Thyroid gland (tissue), 4 donors: ENCODE measurements at regions not wholly inside any gene's neighbourhood (a gene's known extent, or its start where the extent isn't known, plus 50 kb on each side); places are given as distances from the start of the nearest gene placed in this dataset.

Source experiments
- CTCF ChIP-seq, 6 experiments: fragments of 200-600 bp in 3 of 6; fragments of 450-650 bp in 3 of 6; sonication (generic) in 3 of 6; IDR thresholded peaks; one replicate each; pipeline ENCODE4 v1.5.1; 2016 to 2019; ENCODE audit warnings: antibody characterized with exemption in 6 of 6, mild to moderate bottlenecking in 2 of 6, inconsistent platforms in 1 of 6, moderate library complexity in 1 of 6
- POLR2A ChIP-seq, 2 donors: fragments of 450-650 bp; IDR thresholded peaks; one replicate each; pipeline ENCODE4 v1.6.1; 2017; ENCODE audit warnings: antibody characterized with exemption in 2 of 2, mild to moderate bottlenecking in 2 of 2, moderate library complexity in 1 of 2

- TF ChIP-seq POLR2A (IDR thresholded peaks at IDR 0.05), result no peak
- no peak for TF ChIP-seq CTCF (IDR thresholded peaks at IDR 0.05)
Observed at GRCh38 chr2:217101972-217102371, 242.1 kb upstream of the TNP1 start.
